ENCODE measurements at regions not wholly inside any gene's neighbourhood (a gene's known extent, or its start where the extent isn't known, plus 50 kb on each side); places are given as distances from the start of the nearest gene placed in this dataset.

GRCh38 chr14:50012644-50013043 lies 103.7 kb downstream of the VCPKMT start:
- no peak for TF ChIP-seq CTCF (IDR thresholded peaks at IDR 0.05)
- Histone ChIP-seq H3K9me3 (no peaks in the 10 kb centered on the region), H3K27ac (no peak overlapping the region), H3K4me3 (ENCODE audit: low read depth in 1 of 2, low read length in 1 of 2) (no peak overlapping the region), H3K27me3 (no peaks in the 10 kb centered on the region), H3K4me1 (ENCODE audit: control insufficient read depth in 1 of 2, insufficient read depth in 1 of 2, low read depth in 1 of 2, low read length in 1 of 2) (no peaks in the 10 kb centered on the region), H3K36me3 (no peaks in the 10 kb centered on the region)

- no peak for TF ChIP-seq CTCF (IDR thresholded peaks at IDR 0.05)
- H3K36me3 ChIP-seq, result no peaks in the 10 kb centered on the region
- no peaks in the 10 kb centered on the region for H3K4me1 ChIP-seq (ENCODE audit: control insufficient read depth in 1 of 2, insufficient read depth in 1 of 2, low read depth in 1 of 2, low read length in 1 of 2)
- no peak overlapping the region for H3K4me3 ChIP-seq (ENCODE audit: low read depth in 1 of 2, low read length in 1 of 2)
- no peaks in the 10 kb centered on the region for H3K9me3 ChIP-seq
- no peaks in the 10 kb centered on the region for H3K27me3 ChIP-seq
- H3K27ac ChIP-seq, result no peak overlapping the region
Measured at GRCh38 chr14:50013198-50013918, 103.0 kb downstream of the VCPKMT start.

GRCh38 chr14:50013934-50014333 lies 102.4 kb downstream of the VCPKMT start:
- Histone ChIP-seq H3K4me3 (ENCODE audit: low read depth in 1 of 2, low read length in 1 of 2) (no peak overlapping the region), H3K36me3 (no peaks in the 10 kb centered on the region), H3K27ac (no peak overlapping the region), H3K27me3 (no peaks in the 10 kb centered on the region), H3K9me3 (no peaks in the 10 kb centered on the region), H3K4me1 (ENCODE audit: control insufficient read depth in 1 of 2, insufficient read depth in 1 of 2, low read depth in 1 of 2, low read length in 1 of 2) (no peaks in the 10 kb centered on the region)
- TF ChIP-seq CTCF (IDR thresholded peaks at IDR 0.05), result no peak

- TF ChIP-seq CTCF (IDR thresholded peaks at IDR 0.05), result no peak
- Histone ChIP-seq H3K4me1 (ENCODE audit: control insufficient read depth in 1 of 2, insufficient read depth in 1 of 2, low read depth in 1 of 2, low read length in 1 of 2) (no peaks in the 10 kb centered on the region), H3K27me3 (no peaks in the 10 kb centered on the region), H3K27ac (no peak overlapping the region), H3K36me3 (no peaks in the 10 kb centered on the region), H3K4me3 (ENCODE audit: low read depth in 1 of 2, low read length in 1 of 2) (no peak overlapping the region), H3K9me3 (no peaks in the 10 kb centered on the region)
Measured at GRCh38 chr14:50014809-50015430, 101.5 kb downstream of the VCPKMT start.

- no peak for TF ChIP-seq CTCF (IDR thresholded peaks at IDR 0.05)
- no peak overlapping the region for H3K4me3 ChIP-seq (ENCODE audit: low read depth in 1 of 2, low read length in 1 of 2)
- H3K27me3 ChIP-seq, result no peaks in the 10 kb centered on the region
- no peaks in the 10 kb centered on the region for H3K36me3 ChIP-seq
- H3K27ac ChIP-seq, result no peak overlapping the region
- no peaks in the 10 kb centered on the region for H3K4me1 ChIP-seq (ENCODE audit: control insufficient read depth in 1 of 2, insufficient read depth in 1 of 2, low read depth in 1 of 2, low read length in 1 of 2)
- H3K9me3 ChIP-seq, result no peaks in the 10 kb centered on the region
Measured at GRCh38 chr14:50015716-50016115, 100.7 kb downstream of the VCPKMT start.

Measured in neutrophil (primary cell).